ENCODE measurements at regions not wholly inside any gene's neighbourhood (a gene's known extent, or its start where the extent isn't known, plus 50 kb on each side); places are given as distances from the start of the nearest gene placed in this dataset.

DNA sequence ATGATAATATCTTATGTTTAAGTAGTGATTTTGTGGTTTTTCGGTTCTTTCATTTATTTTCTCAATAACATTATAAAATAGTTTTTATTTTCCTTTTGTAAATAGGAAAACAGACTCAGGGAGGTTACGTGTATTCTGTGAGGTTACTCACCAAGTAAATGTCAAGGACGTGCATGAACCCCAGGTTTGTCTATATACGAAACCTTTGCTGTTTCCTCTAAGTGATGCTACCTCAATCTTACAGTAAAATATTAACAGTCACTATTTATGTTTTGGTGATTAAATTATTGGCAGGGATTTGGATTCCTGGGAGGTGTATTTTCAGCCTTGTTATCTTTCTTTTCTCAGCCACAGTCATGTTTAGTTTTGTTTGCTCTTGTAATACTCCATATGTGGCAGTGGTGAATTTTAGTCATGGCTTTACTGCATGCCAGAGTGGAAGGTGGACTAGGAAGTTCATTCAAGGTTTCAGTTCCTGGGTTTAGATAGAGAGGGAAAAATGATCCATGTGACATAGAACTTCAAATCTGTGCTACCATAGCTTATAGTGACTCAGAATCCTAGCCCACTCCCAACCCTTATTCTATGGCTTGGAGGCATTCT, 139.9 kb downstream of the ARL4A start:
- ATAC-seq (no peak), DNase-seq (no peak)
- H3K36me3 ChIP-seq: no peaks in the 10 kb centered on the region
- TF ChIP-seq, protein P1, sequence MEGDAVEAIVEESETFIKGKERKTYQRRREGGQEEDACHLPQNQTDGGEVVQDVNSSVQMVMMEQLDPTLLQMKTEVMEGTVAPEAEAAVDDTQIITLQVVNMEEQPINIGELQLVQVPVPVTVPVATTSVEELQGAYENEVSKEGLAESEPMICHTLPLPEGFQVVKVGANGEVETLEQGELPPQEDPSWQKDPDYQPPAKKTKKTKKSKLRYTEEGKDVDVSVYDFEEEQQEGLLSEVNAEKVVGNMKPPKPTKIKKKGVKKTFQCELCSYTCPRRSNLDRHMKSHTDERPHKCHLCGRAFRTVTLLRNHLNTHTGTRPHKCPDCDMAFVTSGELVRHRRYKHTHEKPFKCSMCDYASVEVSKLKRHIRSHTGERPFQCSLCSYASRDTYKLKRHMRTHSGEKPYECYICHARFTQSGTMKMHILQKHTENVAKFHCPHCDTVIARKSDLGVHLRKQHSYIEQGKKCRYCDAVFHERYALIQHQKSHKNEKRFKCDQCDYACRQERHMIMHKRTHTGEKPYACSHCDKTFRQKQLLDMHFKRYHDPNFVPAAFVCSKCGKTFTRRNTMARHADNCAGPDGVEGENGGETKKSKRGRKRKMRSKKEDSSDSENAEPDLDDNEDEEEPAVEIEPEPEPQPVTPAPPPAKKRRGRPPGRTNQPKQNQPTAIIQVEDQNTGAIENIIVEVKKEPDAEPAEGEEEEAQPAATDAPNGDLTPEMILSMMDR (IDR thresholded peaks at IDR 0.05): no peak
- H3K4me3 ChIP-seq: no peak overlapping the region
- H3K9me3 ChIP-seq: no peaks in the 10 kb centered on the region
- no peak overlapping the region for H3K27ac ChIP-seq
- no peaks in the 10 kb centered on the region for H3K4me1 ChIP-seq
- no peaks in the 10 kb centered on the region for H3K27me3 ChIP-seq
- intact Hi-C loops (cut with DNase I): no loop called here

GRCh38 chr7:12827920-12828319, 140.5 kb downstream of the ARL4A start:
- ATAC-seq (no peak), DNase-seq (no peak)
- Histone ChIP-seq H3K4me3 (no peak overlapping the region), H3K9me3 (no peaks in the 10 kb centered on the region), H3K27me3 (no peaks in the 10 kb centered on the region), H3K36me3 (no peaks in the 10 kb centered on the region), H3K4me1 (no peaks in the 10 kb centered on the region), H3K27ac (no peak overlapping the region)
- intact Hi-C loops (cut with DNase I): no loop called here
- TF ChIP-seq, protein P1 (IDR thresholded peaks at IDR 0.05): no peak

- Histone ChIP-seq H3K4me3 (no peak overlapping the region), H3K27ac (no peak overlapping the region), H3K9me3 (no peaks in the 10 kb centered on the region), H3K27me3 (no peaks in the 10 kb centered on the region), H3K36me3 (no peaks in the 10 kb centered on the region), H3K4me1 (no peaks in the 10 kb centered on the region)
- no peak for DNase-seq
- TF ChIP-seq, protein P1 (IDR thresholded peaks at IDR 0.05): no peak
- no peak for ATAC-seq
- intact Hi-C loops (cut with DNase I): no loop called here
Observed at GRCh38 chr7:12831024-12831423, 143.6 kb downstream of the ARL4A start.

DNA sequence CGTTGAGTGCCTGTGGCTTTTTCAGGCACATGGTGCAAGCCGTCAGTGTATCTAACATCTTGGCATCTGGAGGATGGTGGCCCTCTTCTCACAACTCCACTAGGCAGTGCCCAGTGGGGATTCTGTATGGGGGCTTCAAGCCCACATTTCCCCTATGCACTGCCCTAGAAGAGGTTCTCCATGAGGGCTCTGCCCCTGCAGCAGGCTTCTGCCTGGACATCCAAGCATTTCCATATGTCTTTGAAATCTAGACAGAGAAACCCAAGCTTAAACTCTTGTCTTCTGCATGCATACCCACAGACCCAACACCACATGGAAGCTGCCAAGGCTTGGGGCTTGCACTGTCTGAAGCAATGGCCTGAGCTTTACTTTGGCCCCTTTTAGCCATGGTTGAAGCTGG, 146.4 kb downstream of the ARL4A start:
- no peak overlapping the region for H3K4me3 ChIP-seq
- ATAC-seq (no peak), DNase-seq (no peak)
- no peaks in the 10 kb centered on the region for H3K9me3 ChIP-seq
- intact Hi-C loops (cut with DNase I): no loop called here
- TF ChIP-seq, protein P1 (IDR thresholded peaks at IDR 0.05): no peak
- H3K27me3 ChIP-seq: no peaks in the 10 kb centered on the region
- H3K36me3 ChIP-seq: no peaks in the 10 kb centered on the region
- H3K27ac ChIP-seq: no peak overlapping the region
- H3K4me1 ChIP-seq: no peaks in the 10 kb centered on the region

- TF ChIP-seq, protein P1 (IDR thresholded peaks at IDR 0.05): no peak
- Histone ChIP-seq H3K4me1 (no peaks in the 10 kb centered on the region), H3K27ac (no peak overlapping the region), H3K27me3 (no peaks in the 10 kb centered on the region), H3K4me3 (no peak overlapping the region), H3K9me3 (no peaks in the 10 kb centered on the region), H3K36me3 (no peaks in the 10 kb centered on the region)
- DNase-seq: no peak
- intact Hi-C loops (cut with DNase I): no loop called here
- ATAC-seq: no peak
Observed at GRCh38 chr7:12834782-12835181, 147.3 kb downstream of the ARL4A start.

All from upper lobe of right lung (tissue), 1 donor.